GM19455 (cell line): ENCODE measurements at regions not wholly inside any gene's neighbourhood (a gene's known extent, or its start where the extent isn't known, plus 50 kb on each side); places are given as distances from the start of the nearest gene placed in this dataset.

Experiments used
- ATAC-seq: cut with Tn5 transposase; IDR thresholded peaks from one replicate; pipeline ENCODE4 v1.9.1; 2021; ENCODE audit not compliant: unreplicated experiment

DNA sequence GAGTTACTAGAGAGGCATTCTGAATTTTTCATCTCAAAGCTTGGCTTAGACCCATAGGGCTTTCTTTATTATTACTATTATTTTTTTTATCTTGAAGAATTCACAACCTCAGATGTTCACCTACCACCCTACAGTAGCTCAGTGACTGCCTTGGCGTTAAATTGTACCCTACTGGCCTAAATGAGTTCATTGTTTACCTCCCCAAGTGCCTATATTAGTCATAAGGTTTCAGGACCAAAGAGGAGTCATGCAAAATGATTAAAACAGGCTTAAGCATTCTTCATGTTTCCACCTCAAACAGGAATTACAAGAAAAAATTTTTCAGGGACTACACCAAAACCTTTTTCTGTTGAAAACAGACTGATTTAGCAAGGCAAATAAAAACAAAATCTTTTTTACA, 751.5 kb downstream of the SQOR start:
- no peak for ATAC-seq

GRCh38 chr15:46389739-46390138, 754.9 kb downstream of the SQOR start:
- no peak for ATAC-seq

GRCh38 chr15:46394463-46394862, 759.6 kb downstream of the SQOR start:
- ATAC-seq, result no peak

DNA sequence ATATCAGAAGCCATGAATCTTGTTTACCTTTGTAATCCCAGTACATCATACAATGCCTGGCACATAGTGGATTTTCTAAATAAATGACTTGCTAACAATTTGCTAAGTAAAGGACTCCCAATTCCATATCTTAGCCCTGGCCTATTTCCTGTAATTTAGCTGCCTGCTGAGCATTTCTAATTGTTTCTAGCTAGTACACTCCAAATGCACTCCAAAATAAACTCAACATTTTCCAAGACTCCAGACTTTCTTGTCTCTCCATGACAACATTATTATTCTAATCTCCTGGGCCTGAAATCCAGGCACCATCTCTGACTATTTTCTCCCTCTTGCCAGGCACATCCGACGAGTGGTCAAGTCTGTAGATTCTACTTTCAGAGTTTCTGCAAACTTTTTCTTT, 773.5 kb downstream of the SQOR start:
- ATAC-seq, result no peak

- no peak for ATAC-seq
These were observed 775.0 kb downstream of the SQOR start for GRCh38 chr15:46409841-46410301.

GRCh38 chr15:46410705-46411104, 775.9 kb downstream of the SQOR start:
- no peak for ATAC-seq

DNA sequence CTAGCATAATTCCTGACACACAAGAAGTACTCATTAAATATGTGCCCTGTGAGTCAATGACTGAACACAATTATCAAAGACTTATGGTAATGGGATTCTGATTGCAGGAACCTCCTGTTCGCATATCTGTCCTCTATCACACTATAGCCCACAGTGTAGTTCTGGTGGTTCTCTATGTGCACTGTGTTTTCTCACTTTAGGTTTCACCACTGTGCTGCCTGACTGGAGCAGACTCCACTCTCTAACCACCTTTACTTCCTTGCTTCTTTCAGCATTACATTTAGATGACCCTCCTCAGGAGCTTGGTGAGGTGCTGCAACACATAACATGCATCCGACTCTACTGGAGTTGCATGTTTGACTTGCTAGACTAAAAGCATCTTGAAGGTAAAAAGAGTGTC, 777.1 kb downstream of the SQOR start:
- no peak for ATAC-seq

GRCh38 chr15:46413799-46414198, 779.0 kb downstream of the SQOR start:
- ATAC-seq, result no peak

- no peak for ATAC-seq
These were observed 781.7 kb downstream of the SQOR start for GRCh38 chr15:46416544-46416943.

DNA sequence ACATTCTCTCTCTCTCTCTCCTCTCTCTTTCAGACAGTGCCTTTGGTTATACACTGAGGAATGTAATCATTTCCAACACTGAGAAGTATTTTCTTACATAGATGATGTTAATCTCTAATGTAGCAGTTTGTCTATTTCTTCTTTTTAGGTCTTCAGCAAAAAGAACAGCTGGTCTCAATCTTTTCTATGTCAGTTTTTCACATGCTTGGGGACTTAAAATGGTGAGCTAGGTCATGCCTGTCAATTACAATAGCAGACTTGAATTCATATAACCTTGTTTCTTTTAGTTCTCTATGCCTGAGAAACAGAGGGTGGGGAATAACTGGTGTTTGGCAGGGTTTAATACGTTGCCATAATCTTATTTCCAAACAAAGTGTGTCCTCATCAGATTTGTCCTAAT, 786.2 kb downstream of the SQOR start:
- no peak for ATAC-seq

GRCh38 chr15:46441294-46442062, 806.6 kb downstream of the SQOR start:
- ATAC-seq, result no peak

- no peak for ATAC-seq
These were observed 807.4 kb downstream of the SQOR start for GRCh38 chr15:46442184-46442583.

DNA sequence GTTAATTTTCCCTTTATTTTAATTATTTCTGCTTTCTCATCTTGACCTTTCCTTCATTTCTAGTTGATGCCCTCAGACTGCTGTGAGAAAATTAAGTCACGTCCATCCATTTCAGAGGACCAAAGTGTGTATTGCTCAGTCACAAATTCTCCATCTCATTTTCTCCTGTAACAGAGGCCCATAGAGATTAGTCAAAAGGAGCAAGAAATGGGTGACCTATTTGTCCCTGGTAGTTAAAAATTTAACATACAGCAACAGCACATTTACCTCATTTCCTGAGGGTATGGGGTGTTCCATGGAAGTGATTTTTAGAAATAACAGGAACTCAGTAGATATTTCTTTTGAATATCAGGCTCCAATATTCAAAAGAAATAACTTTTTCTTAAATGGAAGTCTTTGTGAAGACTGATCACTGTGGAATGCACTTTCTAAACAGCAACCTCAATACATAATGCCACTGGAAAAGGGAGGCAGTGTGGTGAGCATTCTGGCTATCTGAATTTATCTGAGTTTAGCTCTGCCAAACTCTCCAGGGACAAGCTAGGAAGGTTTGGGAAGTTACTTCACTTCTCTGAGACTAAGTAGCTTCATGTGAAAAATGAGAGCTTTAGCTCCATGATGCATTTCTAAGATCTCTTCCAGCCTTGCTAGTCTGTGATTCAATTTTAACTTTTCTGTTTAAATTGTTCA, 808.2 kb downstream of the SQOR start:
- ATAC-seq, result no peak

DNA sequence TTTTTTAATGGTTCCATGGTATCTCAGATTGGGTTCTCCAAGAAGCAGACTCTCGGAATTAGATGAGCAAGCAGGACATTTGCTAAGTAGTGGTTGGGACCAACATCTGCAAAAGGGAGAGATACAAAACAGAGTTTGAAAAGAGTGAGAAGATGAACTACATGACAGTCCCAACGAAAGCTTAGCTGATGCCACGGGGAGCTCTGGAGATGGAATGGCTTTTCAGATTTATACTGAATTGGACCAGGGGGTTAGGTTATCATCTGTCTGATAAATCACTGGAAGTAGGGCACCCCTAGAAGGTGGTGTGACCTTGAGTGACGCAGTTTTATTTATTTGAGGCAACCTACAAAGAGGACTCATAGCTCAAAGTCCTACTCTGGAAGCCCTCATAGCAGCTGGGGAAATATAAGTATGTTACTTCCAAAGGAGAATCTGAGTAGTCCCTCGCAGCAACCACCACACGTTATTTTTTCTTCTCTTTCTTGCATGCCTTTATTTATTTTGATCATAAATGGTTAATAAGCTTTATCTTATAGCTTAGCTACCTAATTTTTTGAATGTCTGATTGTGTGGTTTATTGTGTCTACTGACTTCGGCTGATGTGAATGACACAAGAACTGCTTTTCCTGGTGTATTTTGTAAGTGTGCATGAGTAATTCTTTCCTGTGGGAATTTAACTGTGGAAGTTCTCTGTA, 815.4 kb downstream of the SQOR start:
- ATAC-seq, result no peak

DNA sequence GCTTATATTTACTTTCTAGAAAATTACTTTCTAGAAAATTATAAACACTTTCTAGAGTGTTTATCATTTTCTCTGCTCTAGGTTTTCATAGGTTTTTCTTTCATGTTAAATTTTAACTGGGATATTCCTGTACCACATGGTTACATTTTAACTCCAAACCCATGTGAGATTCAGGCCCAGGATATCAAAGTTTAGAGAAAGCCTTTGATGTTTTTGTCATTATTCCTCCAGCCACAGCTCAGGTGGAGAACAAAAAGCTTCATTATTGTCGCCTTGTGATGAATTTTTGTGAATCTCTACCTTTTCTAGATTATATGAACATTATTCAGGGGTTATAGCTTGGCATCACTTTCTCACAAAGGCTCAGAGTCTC, 816.0 kb downstream of the SQOR start:
- no peak for ATAC-seq

DNA sequence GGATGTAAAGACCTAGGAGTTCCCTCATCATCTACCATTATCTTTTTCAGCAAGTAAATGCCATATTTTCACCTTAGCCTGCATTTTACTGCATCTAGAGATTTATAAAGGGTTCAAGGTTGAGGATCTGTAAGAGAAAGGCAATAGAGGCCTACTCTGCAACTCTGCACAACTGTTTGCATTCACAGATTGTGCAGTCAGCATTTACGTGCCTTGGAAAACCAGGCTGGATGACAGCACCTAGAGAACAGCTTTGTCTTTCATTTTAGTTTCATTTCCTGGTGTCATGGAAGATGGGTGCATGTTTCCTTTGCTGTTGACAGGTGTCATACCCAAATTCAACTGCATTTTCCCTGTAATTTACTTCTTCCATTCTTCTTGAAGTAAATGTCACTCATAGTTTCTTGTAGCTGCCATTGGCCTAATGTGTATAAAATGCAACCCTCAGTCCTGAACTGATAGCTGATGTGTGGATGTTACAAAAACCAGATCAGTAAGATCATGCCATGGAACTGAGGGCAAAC, 817.5 kb downstream of the SQOR start:
- ATAC-seq, result no peak

GRCh38 chr15:46456456-46456855, 821.6 kb downstream of the SQOR start:
- no peak for ATAC-seq

GRCh38 chr15:46460431-46461094, 825.7 kb downstream of the SQOR start:
- ATAC-seq, result no peak

DNA sequence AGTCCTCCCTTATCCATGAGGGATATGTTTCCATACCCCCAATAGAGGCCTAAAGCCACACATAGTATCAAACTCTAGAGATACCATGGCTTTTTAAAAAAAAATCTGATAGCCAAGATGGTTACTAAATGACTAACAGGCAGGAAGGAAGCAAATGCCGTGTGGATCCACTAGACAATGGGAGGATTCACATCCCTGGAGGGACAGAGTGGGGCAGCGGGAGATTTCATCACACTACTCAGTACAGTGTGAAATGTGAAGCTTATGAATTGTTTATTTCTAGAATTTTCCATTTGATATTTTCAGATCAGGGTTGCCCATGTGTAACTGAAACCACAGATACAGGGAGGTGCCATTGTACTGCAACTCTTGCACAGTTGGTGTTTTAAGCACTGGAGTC, 826.6 kb downstream of the SQOR start:
- no peak for ATAC-seq

GRCh38 chr15:46467041-46467440, 832.2 kb downstream of the SQOR start:
- ATAC-seq, result no peak

GRCh38 chr15:46471096-46471495, 836.3 kb downstream of the SQOR start:
- no peak for ATAC-seq
